Mucosa of gallbladder (tissue), 1 donor: ENCODE measurements at regions not wholly inside any gene's neighbourhood (a gene's known extent, or its start where the extent isn't known, plus 50 kb on each side); places are given as distances from the start of the nearest gene placed in this dataset.
A peak's percentile ranks its signal among the peaks of the same experiment; 100 is the strongest.

ENCODE experiments used
- DNase-seq: peaks from one replicate; pipeline ENCODE4 v3.0.0-alpha.2; 2020; ENCODE audit warnings: low spot score
- donor health status: DM: no; HTN: no; CAD: no.

DNA sequence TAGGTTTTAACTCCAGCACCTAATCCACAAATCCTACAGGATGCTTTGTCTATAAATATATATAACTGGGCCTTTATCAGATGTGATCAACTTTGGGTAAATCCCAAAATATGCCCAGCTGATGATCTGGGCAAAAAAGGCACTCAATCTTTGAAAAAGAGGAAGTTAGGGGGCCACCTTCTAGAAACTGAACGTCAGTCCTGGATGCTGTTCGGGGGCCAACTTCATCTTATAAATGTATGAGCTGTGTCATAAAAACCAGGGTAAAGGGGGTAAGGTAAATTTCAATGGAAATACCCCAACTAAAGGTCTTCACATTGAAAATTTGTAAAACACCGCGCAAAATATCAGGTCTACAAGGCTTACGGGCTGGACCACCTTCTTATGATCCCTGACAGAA is 264.4 kb upstream of the UBE2E2 start:
- DNase-seq: no peak

DNA sequence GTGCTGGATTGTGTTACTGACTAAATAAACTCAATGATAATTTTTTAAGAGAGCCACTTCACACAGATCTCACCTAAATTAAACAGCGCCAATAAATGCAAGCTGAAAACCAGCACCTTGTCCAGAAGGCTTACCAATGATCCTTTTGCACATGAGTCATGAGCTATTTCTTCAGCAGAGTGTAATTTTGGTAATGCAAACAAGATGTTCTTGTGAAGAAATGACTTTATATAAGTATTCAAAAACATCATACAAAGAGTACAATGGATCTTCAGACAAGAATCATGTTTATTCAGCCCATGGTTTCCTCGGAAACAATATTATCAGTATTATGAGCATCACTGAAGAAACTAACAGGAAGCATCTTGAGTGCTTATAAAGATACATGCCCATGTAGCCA is 263.8 kb upstream of the UBE2E2 start:
- no peak for DNase-seq

DNA sequence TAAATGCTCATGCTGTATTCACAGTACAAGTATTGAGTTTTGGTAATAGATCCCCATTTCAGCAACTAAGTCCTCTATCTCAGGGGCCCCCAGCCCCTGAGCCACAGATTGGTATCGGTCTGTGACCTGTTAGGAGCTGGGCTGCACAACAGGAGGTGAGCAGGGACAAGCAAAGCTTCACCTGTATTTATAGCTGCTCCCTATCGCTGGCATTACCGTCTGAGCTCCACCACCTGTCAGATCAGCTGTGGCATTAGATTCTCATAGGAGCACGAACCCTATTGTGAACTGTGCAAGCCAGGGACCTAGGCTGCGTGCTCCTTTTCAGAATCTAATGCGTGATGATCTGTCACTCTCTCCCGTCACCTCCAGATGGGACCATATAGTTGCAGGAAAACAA is 262.8 kb upstream of the UBE2E2 start:
- DNase-seq: no peak

DNA sequence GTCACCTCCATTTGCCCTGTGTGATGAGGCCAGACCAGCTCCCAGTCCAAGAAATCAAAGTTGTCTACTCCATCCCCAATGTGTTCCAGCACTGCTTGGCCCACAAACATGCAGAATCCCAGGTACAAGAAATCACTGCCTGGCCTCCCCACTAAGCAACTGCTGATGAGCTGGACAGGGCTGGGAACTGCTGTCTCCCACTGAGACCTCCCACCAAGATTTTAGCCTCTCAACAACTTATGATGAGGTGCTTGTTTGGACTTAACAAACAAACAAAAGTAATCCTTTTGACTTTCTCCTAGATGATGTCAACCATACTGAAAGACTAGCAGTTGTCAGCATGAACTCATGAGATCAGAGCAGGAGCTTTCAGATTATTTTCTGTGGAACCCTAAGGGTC is 260.1 kb upstream of the UBE2E2 start:
- DNase-seq: no peak

DNA sequence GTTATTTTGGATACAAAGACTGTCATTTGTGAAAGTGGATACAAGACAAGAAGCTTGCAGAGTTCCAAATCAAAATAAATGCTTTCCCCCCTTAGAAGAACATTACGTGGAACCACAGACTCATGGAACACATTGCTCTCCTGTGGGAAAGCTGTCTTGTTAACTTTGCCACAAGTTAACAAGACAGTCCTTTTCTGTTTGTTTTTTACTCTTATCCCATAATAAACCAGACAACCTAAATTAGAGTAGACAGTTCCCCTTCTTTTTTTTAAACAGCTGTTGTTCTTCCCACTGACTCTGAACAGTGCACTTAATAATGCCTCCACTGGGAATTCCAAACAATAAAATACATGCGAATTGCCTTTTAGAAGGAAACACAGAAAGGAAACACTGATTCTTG is 255.3 kb upstream of the UBE2E2 start:
- no peak for DNase-seq

DNA sequence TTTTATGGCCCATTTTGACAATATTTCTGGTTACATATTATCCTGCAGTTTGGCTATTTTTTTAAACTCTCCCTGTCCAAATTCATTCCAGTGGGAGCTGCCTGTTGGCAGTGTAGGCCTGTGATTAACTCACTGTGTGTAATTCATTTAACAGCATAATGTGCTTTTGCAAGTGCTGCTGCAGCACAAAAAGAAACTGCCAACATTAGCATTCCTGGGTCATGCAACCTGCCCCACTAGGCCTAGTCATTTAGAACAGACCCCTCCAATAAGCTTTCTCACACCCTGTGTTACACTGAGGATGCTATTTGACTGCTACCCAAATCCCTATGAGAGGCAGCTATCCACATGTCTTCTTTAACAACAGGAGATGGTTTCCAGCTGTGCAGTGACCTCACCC is 251.2 kb upstream of the UBE2E2 start:
- no peak for DNase-seq

DNA sequence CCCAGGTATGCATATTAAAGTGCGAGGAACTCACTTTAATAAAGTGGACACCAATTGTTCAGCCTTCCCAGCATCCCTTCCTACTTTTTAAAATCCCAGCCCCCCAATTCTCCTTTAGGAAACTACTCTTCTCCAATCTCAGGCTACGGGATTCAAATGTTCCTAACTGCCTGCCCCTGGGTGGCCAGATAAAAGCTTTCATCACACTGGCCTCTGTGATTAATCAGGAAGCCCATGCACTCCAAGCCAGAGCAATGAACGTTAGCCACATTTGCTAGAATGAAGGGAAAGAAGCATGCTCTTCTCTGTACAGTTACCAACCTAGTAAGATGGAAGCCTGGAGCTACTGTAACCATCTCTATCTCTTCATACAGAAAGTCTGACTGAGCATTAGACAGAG is 250.3 kb upstream of the UBE2E2 start:
- DNase-seq: no peak

DNA sequence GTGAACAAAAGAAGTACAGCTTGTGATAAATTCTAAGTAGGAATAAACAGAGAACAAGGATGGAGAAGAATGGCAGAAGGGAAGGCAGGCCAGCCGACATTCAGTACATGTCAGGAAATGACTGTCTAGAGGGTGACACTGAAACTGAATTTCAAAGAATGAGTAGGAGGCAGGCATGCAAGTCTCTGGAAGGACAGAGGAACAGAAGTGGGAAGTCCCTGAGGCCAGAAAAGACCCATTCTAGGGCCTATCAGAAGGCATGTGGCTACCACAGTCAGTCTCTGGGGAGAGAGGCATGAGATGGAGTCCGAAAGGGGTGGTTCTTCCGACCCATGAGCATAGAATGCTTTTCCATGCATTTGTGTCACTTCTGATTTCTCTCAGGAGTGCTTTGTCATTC is 243.5 kb upstream of the UBE2E2 start:
- DNase-seq: no peak

DNA sequence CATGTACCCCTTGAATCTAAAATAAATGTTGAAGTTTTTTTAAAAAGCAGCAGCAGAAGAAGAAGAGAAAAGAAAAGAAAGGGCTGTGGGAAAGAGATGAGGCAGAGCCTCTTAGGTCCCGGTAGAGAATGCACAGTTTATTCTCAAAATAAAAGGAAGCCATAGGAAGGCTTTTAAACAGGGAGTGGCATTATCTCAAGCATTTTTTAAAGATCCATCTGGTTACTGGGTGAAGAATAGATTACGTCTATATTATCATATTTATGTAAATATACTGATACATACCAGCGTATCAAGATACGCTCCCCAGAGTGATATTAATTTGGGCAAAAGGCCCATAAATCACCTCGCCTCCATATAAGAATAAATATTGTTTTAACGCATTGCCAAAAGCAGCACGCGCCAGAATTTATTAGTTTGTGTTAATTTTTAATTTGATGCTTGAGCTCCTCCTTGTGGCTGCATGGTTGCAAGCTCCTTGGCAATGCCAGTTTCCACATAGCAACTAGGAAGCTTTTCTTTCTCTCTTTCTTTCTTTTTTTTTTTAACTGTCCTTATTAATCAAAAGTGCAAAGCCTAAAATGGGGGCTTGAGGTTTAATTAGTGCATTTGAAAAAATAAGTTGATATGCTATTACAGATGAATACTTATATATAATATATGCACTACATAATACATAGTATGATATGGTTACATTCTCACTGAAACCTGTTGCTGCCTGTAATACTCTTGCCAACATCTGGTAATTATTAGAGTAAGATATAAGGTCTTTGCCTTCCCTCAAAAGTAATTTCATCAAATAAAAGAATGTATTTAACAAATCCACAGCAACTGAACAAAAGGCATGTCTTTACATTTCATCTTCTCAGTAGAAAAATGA is 242.8 kb upstream of the UBE2E2 start:
- DNase-seq: peak; percentile 34

DNA sequence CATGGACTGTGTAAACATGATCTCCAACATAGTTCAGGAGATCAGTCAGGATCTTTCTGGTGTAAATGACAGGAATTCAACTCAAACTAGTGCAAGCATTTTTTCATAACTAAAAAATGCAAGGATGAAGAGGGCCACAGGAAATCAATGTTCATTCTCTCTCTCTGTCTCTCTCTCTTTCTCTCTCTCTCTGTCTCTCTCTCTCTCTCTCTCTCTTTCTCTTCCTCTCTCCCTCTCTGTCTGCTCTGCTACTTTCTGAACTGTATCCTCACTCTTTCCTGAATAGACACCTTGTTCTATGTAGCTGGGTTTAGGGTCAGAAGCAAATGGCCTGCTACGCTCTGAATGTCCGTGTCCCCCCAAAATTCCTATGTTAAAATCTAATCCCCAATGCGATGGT is 240.9 kb upstream of the UBE2E2 start:
- DNase-seq: no peak

DNA sequence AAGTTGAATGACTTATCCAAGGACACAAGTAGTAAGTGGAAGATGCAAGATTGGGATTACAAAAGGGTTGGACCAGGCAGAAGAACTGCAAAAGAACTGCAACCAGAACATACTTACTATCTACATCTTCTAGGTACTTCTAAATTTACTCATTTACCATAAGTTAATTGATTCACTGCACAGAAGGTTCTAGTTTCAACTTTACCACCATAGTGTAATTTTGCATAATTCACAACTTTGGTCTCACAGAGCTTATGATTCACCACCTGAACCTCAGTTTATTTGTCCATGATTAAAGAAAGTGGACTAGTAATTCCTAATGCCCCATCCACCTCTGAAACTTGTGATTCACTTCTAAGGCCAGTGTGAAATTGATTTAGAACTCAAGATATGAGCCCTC is 236.8 kb upstream of the UBE2E2 start:
- DNase-seq: no peak

DNA sequence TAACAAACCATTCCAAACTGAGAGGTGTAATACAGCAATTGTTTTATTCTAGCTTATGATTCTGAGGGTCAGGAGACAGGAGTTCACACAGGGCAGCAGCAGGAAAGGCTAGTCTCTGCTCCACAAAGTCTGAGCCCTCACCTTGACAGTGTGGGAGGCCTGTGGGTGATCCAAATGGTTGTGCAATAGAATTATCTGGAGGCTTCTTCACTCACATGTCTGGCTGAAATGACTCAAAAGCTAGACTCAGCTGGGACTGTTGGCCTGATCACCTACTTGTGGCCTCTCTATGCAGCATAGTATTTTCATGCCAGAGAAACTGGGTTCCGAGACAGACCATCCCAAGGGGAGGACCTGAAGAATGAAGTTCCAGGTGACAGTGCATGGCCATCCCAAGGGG is 233.9 kb upstream of the UBE2E2 start:
- DNase-seq: no peak

DNA sequence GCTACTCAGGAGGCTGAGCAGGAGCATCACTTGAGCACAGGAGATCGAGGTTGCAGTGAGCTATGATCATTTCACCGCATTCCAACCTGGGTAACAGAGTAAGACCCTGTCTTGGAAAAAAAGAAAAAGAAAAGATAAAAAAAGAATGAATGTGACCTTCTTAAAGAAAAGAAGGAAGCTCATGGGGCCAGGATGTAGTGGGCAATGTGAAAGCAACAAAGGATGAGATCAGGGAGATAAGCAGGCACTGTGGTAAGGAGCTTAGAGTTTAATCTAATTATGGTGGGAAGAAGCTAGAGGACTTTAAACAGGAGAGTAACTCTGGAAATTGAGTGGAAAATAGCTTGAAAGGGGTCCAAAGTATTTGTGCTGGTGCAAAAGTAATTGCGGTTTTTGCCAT is 231.6 kb upstream of the UBE2E2 start:
- DNase-seq: no peak

DNA sequence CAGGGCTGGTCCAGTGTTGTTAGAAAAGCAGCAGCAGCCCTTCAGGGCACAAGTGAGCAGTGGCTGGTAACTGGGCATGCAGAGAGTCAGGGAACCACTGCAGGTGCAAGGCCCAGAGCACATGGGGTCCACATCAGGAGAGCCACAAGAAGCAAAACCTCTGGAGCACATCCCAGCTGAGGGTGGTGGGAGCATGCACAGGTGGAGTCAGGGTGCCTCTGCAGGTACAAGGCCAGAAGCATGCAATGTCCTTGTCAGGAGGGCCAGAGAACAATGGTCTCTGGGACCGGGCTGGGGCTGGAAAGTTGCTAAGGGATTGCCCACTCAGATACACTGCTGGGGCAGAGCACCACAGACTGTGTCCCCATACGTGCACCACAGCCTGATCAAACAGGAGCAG is 226.1 kb upstream of the UBE2E2 start:
- no peak for DNase-seq

DNA sequence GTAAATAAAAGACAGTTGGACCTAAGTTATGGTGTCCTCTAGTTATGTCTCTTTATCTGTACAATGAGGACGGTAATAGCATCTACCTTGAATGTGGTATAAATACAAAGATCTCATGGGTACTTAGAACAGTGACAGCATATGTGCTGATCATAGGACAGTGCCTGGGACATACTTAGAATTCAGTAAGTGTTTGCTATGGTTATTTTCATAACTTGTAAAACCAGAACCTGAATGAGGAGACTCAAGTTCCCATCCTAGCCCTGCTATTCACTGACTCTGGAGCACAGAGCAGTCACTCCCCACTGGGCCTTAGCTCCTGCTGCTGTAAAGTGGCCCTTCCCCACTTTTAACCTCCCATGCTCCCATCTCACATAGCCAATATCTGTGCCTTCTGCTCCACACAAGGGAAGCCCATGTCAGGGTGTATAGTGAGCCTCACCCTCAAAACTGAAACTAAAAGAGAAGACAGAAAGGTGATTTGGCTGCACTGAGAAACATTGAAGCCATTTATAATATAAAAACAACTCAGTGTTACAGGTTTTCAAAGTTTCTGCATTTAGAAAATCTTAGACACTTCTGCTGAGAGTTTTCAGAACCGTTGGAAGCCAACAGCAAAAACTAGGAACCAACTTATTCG is 225.4 kb upstream of the UBE2E2 start:
- no peak for DNase-seq

DNA sequence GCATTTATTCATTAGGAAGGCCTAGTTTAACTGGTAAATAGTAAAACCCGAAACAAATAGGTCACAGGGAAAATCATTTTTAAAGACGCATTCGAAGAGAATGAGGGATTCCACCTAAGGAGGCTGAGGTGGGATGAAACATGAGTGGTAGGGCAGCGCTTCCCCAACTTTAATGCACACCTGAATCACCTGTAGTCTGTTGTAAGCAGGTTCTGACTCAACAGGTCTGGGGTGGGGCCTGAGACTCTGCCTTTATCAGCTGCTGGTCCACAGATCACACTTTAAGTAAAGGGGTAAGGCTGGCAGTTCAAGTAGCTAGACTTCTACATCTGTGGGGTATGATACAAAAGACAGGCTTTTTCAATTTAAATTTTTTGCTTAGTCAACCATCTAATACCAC is 223.5 kb upstream of the UBE2E2 start:
- DNase-seq: no peak

DNA sequence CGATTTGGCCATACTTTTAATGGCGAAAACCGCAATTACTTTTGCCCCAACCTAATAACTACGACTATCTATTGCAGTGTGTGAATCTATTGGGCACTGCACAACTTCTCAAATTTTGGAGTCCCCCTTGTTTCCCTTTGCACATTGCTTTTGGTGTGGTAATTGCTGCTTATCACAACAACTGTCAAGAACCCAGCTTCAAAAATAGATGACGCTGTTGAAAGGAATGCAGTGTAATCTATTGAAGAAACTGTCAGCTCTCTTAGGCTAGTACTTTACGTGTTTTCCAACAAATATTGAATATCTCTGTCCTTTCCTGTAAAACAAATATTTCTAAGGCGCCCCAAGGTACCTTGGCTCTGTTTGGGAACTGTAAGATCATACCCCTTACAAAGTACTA is 222.8 kb upstream of the UBE2E2 start:
- no peak for DNase-seq

DNA sequence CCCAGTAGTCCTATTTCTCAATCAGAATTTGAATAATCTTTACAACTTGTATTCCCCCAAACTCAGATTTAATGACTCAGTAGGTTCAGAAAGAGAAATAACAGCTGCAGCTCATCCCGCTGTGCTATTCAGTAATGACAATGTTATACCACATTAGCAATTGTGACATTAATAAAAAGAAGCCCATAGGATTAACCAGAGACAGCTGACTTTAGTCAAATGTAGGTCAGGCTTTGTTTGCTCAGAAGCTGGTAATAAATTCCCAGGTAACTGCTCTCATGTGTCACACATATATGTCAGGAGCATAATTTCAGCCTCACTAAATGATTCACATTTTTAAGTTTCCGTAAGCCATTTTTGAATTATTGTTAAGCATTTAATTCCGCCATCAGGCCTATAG is 222.0 kb upstream of the UBE2E2 start:
- no peak for DNase-seq

DNA sequence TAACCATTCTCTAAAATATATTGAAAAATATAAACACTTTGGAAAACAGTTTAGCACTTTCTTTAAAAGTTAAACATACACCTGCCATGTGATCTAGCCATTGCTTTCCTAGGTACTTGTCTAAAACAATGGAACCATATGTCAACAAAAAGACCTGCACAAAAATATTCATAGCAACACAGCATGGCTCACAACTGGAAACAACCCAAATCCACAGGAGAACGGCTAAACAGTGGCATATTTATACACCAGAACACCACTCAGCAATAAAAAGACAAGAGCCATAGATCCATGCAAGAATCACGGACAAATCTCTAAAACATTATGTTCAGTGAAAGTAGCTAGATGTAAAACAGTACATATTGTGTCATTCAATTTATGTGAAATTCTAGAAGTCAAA is 221.3 kb upstream of the UBE2E2 start:
- no peak for DNase-seq

DNA sequence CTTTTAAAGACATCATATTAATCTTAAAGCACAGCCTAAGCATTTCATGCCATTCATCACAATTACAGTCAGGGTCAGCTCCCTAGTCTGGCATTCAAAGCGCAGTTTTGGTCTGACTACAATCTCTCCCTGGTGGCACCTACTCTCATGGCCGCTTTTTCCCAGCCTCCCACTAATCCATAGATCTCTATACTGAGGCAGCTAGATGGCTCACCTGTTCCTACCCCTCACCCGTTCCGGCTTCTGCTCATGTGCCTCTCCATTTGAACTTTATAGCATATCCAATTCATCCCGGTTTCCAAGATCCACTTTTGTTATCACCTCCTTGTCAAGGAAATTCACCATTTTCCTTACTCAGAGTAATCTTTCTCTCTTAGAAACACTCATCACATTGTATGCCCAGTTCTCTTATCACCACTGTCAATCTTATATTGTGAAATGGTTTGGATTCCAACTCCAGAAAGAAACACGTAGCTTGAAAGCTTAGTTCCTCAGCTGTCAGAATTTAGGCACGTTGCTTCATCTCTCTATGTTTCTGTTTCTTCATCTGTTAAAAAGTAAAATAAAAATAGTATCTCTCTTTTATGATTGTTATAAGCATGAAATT is 220.0 kb upstream of the UBE2E2 start:
- DNase-seq: no peak

DNA sequence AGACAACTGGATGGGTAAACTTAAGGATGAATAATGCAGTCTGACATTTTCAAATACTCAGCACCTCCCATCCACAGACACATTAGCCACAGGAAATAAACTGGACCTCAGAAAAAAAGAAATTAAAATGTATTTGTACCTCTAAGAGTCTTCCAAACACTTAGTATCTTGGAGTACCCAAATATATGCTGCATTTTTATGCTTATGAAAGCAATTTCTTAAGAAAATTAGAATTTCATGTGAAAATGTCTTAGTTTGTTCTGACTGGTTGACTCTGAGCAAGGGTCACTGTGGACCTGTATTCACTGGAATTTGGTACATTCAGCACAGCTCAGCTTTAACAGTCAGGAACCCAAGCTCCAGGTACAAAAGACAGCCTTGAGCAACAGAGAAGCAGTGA is 216.2 kb upstream of the UBE2E2 start:
- DNase-seq: no peak

DNA sequence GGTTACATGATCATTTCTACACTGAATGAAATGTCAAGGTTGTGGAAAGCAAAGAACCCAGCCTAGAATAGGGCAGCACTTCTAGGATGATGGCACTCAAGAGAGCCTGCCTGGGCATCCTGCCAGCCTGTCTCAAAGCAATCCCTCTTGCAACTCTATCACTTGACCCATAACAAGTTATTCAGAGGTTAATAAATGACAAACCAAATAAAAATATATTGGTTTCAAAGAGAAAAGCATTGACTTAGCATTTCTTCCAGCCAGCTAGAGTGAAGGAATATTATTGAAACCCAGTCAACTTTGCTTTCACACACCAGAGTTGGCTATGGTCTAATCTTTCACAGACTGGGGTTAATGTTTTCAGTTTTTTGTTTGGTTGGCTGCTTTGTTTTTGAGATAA is 214.6 kb upstream of the UBE2E2 start:
- DNase-seq: no peak

DNA sequence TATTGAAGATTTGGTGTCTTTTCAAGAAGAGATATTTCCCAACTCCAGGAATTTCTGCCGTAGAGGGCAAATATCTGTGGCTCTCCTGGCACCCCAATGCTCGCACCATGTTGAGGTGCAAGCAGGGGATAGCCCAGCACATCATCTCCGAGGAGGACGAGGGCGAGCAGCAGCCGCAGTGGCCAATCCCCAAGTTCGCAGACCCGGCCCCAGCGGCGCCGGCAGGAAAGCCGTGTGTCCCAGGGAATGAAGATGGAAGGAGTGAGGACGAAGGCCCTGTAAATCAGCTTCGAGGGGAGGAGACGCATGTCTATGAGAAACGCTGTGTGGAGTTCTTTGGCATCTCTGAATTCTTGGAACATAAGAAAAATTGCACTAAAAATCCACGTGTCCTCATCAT is 213.4 kb upstream of the UBE2E2 start:
- no peak for DNase-seq
